T-helper 2 cell treated with Interferon-gamma antibody and Interleukin-4, amounts not matched to agents 100 ng/mL and 5 ng/mL, for 36 hours (primary cell): ENCODE measurements at regions not wholly inside any gene's neighbourhood (a gene's known extent, or its start where the extent isn't known, plus 50 kb on each side); places are given as distances from the start of the nearest gene placed in this dataset.

ENCODE experiments used
- intact Hi-C: fragments of 100-400 bp; cut with micrococcal nuclease; formaldehyde crosslinking; loops from one replicate; pipeline ENCODE4 v1.15.1; 2023

DNA sequence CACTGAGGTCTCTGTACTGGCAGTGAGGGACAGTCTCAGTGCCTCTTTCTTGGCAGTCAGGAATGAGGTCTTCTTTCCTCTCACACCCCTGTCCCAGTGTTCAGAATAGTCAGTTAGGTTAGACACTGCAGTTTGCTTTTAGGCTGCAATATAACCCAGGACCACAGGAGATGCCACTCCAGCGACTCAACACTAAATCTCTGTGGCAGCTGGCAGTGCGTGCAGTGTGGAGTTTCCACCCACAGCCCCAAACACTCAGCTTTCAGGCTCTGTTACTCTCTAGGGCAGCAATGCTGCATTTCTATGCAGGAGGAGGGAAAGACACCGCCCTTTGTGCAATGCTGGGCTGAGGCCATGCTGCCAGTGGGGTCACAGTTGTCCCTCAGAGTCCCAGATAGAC lies 150.2 kb upstream of the SUCLG2 start:
- intact Hi-C loops = no loop called here

DNA sequence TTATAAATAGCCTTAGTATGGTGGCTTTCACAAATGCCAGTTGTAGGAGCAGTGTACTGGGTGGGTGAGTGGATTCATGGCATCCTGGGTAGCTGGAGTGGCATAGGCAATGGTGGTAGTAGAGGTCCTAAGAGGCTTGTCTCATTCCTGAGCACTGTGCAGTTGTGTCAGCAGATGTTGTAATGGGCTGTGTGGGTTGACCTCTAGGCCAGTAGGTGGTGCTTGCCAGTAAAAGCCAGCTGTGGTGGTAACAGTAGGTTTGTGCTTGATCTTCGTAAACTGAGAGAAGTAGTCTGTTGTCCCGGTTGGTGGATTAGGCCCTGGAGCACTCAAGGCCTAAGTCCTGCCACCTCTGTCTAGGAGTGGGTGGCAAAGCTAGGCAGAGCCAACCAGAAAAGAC lies 149.7 kb upstream of the SUCLG2 start:
- intact Hi-C loops = no loop called here

DNA sequence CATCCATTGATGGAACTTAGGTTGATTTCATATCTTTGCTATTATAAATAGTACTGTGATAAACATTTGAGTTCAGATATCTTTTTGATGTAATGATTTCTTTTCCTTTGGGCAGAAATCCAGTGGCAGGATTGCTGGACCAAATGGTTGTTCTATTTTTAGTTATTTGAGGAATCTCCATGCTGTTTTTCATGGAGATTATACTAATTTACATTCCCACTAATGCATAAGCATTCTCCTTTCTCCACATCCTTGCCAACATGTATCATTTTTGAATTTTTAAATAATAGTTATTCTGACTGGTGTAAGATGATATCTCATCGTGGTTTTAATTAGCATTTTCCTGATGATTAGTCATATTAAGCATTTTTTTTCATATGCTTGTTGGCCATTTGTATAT lies 144.0 kb upstream of the SUCLG2 start:
- intact Hi-C loops = no loop called here

DNA sequence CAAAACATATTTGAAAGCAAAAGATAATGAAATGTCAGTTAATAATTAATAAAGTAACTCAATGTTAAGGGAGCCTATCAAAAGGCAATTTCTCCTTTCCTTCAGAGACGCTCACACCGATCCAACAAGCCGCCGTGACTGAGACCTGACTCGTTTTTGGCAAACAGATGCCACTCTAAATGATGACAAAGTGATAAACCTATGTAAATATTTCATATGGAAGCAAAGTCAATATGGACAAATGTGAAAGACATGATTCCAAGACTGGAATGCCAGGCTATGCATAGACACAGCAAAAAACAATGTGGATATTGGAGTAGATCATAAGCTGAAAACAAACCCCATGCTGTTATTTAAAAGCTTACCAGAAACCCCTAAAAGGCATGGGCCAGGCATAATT lies 137.2 kb upstream of the SUCLG2 start:
- intact Hi-C loops = loop anchor here (2.0 to 5.0 kb wide), 2 partner anchors 199 to 679 kb away; no protein-coding TSS in a partner anchor

DNA sequence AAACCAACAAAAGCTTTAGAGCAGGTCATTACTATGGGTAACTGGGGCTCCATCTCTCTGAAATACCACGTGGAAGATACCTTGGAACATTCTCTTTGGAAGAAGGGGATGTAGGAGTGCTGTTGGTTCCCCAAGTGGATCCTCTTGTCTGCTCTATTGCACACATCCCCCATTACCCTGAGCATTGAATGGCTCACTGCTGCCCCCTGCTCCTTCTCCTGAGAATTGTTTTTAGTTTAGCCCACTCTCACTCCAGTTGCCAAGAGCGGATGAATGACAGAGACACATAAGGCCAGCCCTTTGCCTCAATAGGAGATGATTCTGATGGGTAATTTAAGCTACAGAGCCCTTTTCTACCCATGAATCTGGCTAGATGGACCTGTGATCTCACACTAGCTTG lies 135.6 kb upstream of the SUCLG2 start:
- intact Hi-C loops = loop anchor here (1.0 to 5.0 kb wide), 4 partner anchors 198 to 677 kb away; no protein-coding TSS in a partner anchor

DNA sequence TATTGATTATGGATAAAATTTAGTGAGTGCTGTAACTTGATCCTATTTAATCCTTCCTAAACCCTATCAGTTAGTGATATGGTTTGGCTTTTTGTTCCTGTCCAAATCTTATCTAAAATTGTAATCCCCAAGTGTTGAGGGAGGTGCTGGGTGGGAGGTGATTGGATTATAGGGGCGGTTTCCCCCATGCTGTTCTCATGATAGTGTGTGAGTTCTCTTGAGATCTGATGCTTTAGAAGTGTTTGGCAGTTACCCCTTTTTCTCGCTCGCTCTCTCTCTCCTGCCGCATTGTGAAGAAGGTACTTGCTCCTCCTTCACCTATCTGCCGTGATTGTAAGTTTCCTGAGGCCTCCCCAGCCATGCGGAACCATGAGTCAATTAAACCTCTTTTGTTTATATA lies 134.0 kb upstream of the SUCLG2 start:
- intact Hi-C loops = no loop called here

GRCh38 chr3:67783281-67784250 lies 129.2 kb upstream of the SUCLG2 start:
- intact Hi-C loops = no loop called here

DNA sequence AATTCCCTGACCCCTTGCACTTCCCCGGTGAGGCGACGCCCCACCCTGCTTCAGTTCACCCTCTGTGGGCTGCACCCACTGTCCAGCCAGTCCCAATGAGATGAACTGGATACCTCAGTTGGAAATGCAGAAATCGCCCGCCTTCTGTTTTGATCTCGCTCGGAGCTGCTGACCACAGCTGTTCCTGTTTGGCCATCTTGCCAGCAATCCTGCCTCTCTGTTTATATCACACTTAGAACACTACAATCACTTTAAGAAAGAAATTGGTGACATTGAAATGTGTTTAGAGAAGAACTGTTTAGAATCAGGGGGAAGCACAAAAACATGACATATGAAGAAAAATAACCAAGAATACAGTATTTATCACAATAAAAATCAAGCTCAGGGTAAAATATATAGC lies 127.5 kb upstream of the SUCLG2 start:
- intact Hi-C loops = no loop called here

GRCh38 chr3:67781218-67781617 lies 126.8 kb upstream of the SUCLG2 start:
- intact Hi-C loops = no loop called here

DNA sequence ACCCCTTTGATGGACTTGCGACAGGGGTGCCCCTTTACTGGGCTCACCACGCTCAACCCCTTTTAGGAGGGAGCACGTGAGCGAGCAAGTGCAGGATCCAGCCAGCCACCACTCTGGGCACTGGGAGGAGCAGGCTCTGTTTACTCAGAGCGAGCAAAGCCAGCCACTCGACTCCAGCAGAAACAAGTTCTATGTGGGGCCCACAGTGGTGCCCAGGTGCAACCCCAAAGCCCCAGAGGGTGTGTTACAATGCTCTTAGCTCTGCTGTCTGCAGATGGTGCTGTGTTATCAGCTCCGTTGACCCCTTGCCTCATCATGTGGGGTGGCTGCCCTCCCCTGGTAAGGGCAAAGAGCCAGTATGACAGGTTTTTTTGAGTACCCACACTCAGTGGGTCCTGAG lies 120.3 kb upstream of the SUCLG2 start:
- intact Hi-C loops = no loop called here

DNA sequence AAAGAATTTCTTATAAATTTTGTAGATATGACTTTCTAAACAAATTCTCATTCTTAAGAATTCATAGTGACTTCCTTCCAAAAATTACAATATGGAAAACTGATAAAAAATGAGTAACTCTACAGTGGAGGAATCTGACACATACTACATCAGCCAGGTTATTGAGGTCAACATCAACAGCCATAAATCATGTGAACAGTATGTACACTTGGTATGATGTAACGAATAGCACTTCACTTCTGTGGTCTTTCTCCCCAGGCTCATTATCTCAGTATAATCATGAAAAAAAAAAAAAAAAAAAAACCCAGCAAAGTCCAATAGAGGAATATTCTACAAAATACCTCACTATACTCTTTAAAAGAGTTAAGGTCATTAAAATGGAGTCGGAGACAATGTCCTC lies 111.2 kb upstream of the SUCLG2 start:
- intact Hi-C loops = no loop called here

DNA sequence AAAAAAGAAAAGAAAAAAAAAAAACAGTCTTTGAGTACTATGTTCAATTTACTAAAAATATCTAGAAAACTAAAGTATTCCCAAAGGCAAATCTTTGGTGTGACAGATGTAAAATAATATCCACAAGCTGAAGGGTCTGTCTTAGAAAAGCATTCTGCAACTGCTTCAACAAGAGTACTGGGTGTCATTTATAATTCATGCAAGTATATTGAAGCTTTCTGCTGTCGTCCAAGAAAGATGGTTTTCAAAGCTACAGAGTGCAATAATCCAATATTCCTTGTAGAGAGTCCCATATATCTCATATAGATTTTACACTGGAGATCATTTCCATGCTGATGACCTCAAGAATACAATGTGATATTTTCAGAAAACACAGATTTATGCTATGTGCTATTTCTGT lies 90.9 kb upstream of the SUCLG2 start:
- intact Hi-C loops = no loop called here

DNA sequence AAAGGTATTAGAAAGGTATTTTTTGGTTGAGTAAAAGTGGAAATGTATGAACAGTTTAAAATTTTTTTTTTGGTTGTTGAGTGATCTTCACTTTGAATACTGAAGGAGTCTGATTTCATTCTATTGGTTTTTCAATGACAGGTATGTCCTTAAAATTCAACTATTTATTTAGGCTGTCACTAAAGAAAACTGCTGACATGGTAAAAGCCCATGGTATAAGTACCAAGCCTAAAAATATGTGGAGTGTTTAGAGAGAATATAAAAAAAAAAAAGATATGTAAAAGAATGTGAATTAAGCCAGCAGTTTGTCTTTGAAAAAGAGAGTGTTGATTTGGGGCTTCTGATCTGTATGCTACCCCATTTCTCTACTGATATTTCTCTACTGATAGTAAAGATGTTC lies 90.3 kb upstream of the SUCLG2 start:
- intact Hi-C loops = no loop called here

DNA sequence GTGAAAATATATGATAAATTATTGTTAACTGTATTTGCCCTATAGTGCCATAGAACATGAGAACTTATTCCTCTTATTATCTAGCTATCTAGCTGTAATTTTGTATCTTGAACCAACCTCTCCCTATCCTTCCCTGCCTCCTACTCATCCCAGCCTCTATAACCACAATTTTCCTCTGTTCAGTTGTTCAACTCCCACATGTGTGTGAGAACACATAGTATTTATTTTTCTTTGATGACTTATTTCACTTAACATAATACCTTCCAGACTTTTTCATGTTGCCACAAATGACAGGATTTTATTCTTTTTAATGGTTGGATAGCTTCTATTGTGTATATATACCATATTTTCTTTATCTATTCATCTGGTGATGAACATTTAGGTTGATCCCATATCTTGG lies 85.4 kb upstream of the SUCLG2 start:
- intact Hi-C loops = no loop called here

GRCh38 chr3:67737906-67738865 lies 83.8 kb upstream of the SUCLG2 start:
- intact Hi-C loops = no loop called here

- intact Hi-C loops = no loop called here
Measured at GRCh38 chr3:67737140-67737539, 82.7 kb upstream of the SUCLG2 start.

- intact Hi-C loops = no loop called here
Measured at GRCh38 chr3:67733269-67733950, 79.0 kb upstream of the SUCLG2 start.

GRCh38 chr3:67724434-67724833 lies 70.0 kb upstream of the SUCLG2 start:
- intact Hi-C loops = no loop called here

DNA sequence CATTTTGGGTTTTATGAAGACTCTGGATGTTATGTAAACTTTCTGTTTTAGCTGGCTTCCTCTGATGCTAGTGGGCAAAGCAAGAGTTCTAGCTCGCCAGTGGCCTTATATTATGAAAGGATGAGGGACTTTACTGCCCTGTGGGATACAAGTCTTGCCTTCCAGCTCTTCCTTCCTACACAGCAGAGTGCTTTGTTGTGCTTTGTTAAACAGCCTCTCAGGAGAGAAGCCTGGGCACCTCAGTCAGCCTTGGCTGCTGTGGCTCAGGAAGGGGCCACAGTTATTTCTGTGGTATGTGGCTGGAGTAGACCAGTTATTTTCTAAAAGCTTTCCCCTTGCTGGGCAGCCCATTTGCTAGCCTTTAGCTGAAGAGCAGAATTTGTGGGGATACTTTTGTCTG lies 69.5 kb upstream of the SUCLG2 start:
- intact Hi-C loops = no loop called here

DNA sequence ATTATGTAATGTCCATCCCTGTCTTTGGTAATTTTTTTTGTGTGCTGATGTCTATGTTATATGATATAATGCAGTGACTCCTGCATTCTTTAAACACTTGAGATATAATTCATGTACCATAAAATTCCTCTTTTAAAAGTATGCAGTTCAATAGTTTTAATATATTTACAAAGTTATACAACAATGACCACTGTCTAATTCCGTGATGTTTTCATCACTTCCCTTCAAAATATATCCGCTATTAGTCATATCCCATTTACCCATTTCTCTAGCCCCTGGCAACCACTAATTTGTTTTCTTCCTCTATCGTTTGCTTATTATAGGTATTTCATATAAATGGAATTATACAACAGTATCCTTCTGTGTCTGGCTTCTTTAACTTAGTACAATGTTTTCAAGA lies 64.9 kb upstream of the SUCLG2 start:
- intact Hi-C loops = no loop called here

GRCh38 chr3:67715971-67716370 lies 61.6 kb upstream of the SUCLG2 start:
- intact Hi-C loops = no loop called here
